NCI-H2196 treated with DMSO at 0.1 percent for 48 hours (cell line): ENCODE measurements at regions not wholly inside any gene's neighbourhood (a gene's known extent, or its start where the extent isn't known, plus 50 kb on each side); places are given as distances from the start of the nearest gene placed in this dataset.

Experiments used
- DNase-seq: peaks from one replicate; lab custom pipeline; 2025; ENCODE audit not compliant: unreplicated experiment; lab: John Stamatoyannopoulos, UW

GRCh38 chr6:18752278-18753068 is 365.3 kb downstream of the RNF144B start:
- no peak for DNase-seq

- DNase-seq: no peak
These were observed 365.9 kb downstream of the RNF144B start for GRCh38 chr6:18753076-18753475.

GRCh38 chr6:18763086-18763485 is 375.9 kb downstream of the RNF144B start:
- DNase-seq: no peak

GRCh38 chr6:18784794-18785193 is 397.6 kb downstream of the RNF144B start:
- DNase-seq: no peak

- no peak for DNase-seq
These were observed 398.8 kb downstream of the RNF144B start for GRCh38 chr6:18785810-18786490.

GRCh38 chr6:18792866-18793265 is 405.7 kb downstream of the RNF144B start:
- no peak for DNase-seq

GRCh38 chr6:18795726-18796125 is 408.6 kb downstream of the RNF144B start:
- no peak for DNase-seq

- DNase-seq: no peak
These were observed 433.6 kb downstream of the RNF144B start for GRCh38 chr6:18820725-18821124.

- no peak for DNase-seq
These were observed 436.7 kb downstream of the RNF144B start for GRCh38 chr6:18823782-18824386.

GRCh38 chr6:18829272-18829870 is 442.2 kb downstream of the RNF144B start:
- DNase-seq: no peak

GRCh38 chr6:18835976-18836375 is 448.8 kb downstream of the RNF144B start:
- DNase-seq: no peak

- no peak for DNase-seq
These were observed 449.9 kb downstream of the RNF144B start for GRCh38 chr6:18837013-18837412.

- no peak for DNase-seq
These were observed 455.4 kb downstream of the RNF144B start for GRCh38 chr6:18842534-18842933.

- DNase-seq: no peak
These were observed 458.7 kb downstream of the RNF144B start for GRCh38 chr6:18845896-18846295.

- no peak for DNase-seq
These were observed 459.2 kb downstream of the RNF144B start for GRCh38 chr6:18846327-18846726.

- DNase-seq: no peak
These were observed 474.1 kb downstream of the RNF144B start for GRCh38 chr6:18861204-18861603.

- DNase-seq: no peak
These were observed 496.1 kb downstream of the RNF144B start for GRCh38 chr6:18883268-18883667.

- DNase-seq: no peak
These were observed 496.7 kb downstream of the RNF144B start for GRCh38 chr6:18883851-18884250.

GRCh38 chr6:18893540-18894269 is 506.6 kb downstream of the RNF144B start:
- DNase-seq: no peak

- DNase-seq: no peak
These were observed 510.2 kb downstream of the RNF144B start for GRCh38 chr6:18897350-18897749.

- DNase-seq: no peak
These were observed 517.5 kb downstream of the RNF144B start for GRCh38 chr6:18904681-18905080.
